B cell (primary cell): ENCODE measurements at regions not wholly inside any gene's neighbourhood (a gene's known extent, or its start where the extent isn't known, plus 50 kb on each side); places are given as distances from the start of the nearest gene placed in this dataset.

Experiments
- ATAC-seq: fragments of 200-7000 bp; cut with Tn5 transposase; one replicate; pipeline ENCODE4 v1.10.0; 2021; ENCODE audit warnings: low read depth, mild to moderate bottlenecking, moderate number of reproducible peaks, moderate library complexity
- CTCF ChIA-PET: fragments of 350-600 bp; sonication (Branson Sonifier 250); formaldehyde crosslinking; loops from one replicate; lab custom pipeline; 2021; ENCODE audit warnings: antibody characterized with exemption, inconsistent platforms; lab: Charles Lee
- POLR2A ChIA-PET: fragments of 350-600 bp; sonication (Branson Sonifier 250); formaldehyde crosslinking; loops from one replicate; lab custom pipeline; 2021; ENCODE audit warnings: antibody characterized with exemption; lab: Charles Lee
- DNase-seq: peaks from one replicate; pipeline ENCODE4 v3.0.0; 2013
- H2AFZ ChIP-seq: 2 replicates; pipeline ENCODE4 v1.6.1; 2012; ENCODE audit warnings: mild to moderate bottlenecking, low read depth, low read length; ENCODE audit not compliant: insufficient read depth, poor library complexity, severe bottlenecking
- H3K27ac ChIP-seq, 2 donors: 1 replicate in 1 of 2; 2 replicates in 1 of 2; pipeline ENCODE4 v1.5.1; 2012 to 2013; ENCODE audit warnings: low read length in 2 of 2, mild to moderate bottlenecking in 2 of 2, moderate library complexity in 1 of 2
- H3K27me3 ChIP-seq, 4 experiments: fragments of 200-600 bp in 1 of 4; sonication (generic) in 1 of 4; replicated peaks in 1 of 4; 1 replicate in 2 of 4; 2 replicates in 2 of 4; pipeline versions ENCODE4 v1.6.1 to v1.7.0; 2013 to 2016; ENCODE audit warnings: low read length in 3 of 4, mild to moderate bottlenecking in 2 of 4, mixed read lengths in 1 of 4, moderate library complexity in 1 of 4; ENCODE audit not compliant: insufficient read depth in 4 of 4, control insufficient read depth in 3 of 4; ENCODE audit errors: control extremely low read depth in 1 of 4
- H3K36me3 ChIP-seq, 2 experiments: replicated peaks in 1 of 2; 1 replicate in 1 of 2; 2 replicates in 1 of 2; pipeline versions ENCODE4 v1.6.1 to v1.7.1; 2013; ENCODE audit warnings: low read length in 1 of 2; ENCODE audit not compliant: insufficient read depth in 2 of 2, control insufficient read depth in 1 of 2; ENCODE audit errors: control extremely low read depth in 1 of 2, extremely low read depth in 1 of 2
- H3K4me1 ChIP-seq, 2 donors: fragments of 200-600 bp in 1 of 2; sonication (generic) in 1 of 2; 1 replicate in 1 of 2; 2 replicates in 1 of 2; pipeline versions ENCODE4 v1.5.1 to v1.6.1; 2013 to 2017; ENCODE audit warnings: low read length in 2 of 2; ENCODE audit not compliant: control insufficient read depth in 2 of 2, insufficient read depth in 2 of 2
- H3K4me2 ChIP-seq: replicated peaks from 2 replicates; pipeline ENCODE3; 2012; ENCODE audit warnings: mild to moderate bottlenecking, low read depth, low read length; ENCODE audit not compliant: poor library complexity, severe bottlenecking
- H3K4me3 ChIP-seq, 5 experiments: fragments of 200-600 bp in 1 of 5; sonication (generic) in 1 of 5; 1 replicate in 3 of 5; 2 replicates in 2 of 5; pipeline versions ENCODE4 v1.5.1 to v1.7.0; 2011 to 2016; ENCODE audit warnings: low read length in 4 of 5, mild to moderate bottlenecking in 4 of 5, low read depth in 2 of 5, control low read depth in 1 of 5, moderate library complexity in 1 of 5; ENCODE audit not compliant: insufficient read depth in 1 of 5; ENCODE audit errors: control extremely low read depth in 1 of 5, extremely low read depth in 1 of 5
- H3K79me2 ChIP-seq: fragments of 200-600 bp; sonication (generic); one replicate; pipeline ENCODE4 v1.6.0; 2016; ENCODE audit warnings: low read length; ENCODE audit not compliant: control insufficient read depth, insufficient read depth
- H3K9ac ChIP-seq: fragments of 200-600 bp; sonication (generic); 2 replicates; pipeline ENCODE4 v1.6.1; 2017; ENCODE audit warnings: mild to moderate bottlenecking, low read length, moderate library complexity
- H3K9me3 ChIP-seq, 3 donors: one replicate each; pipeline versions ENCODE4 v1.6.1 to v1.7.1; 2013; ENCODE audit warnings: low read length in 2 of 3; ENCODE audit not compliant: control insufficient read depth in 2 of 3, insufficient read depth in 1 of 3; ENCODE audit errors: control extremely low read depth in 1 of 3
- H4K20me1 ChIP-seq: 2 replicates; pipeline ENCODE4 v1.6.0; 2012; ENCODE audit warnings: mild to moderate bottlenecking, low read length; ENCODE audit not compliant: insufficient read depth, control insufficient read depth, poor library complexity, severe bottlenecking
- H3K27ac Mint-ChIP-seq: one replicate; pipeline ENCODE4 v1.8.0; 2021; ENCODE audit warnings: mixed read lengths
- H3K27me3 Mint-ChIP-seq: one replicate; pipeline ENCODE4 v1.8.0; 2021; ENCODE audit warnings: mixed read lengths
- H3K4me1 Mint-ChIP-seq: one replicate; pipeline ENCODE4 v1.8.0; 2021; ENCODE audit warnings: mixed read lengths
- H3K4me3 Mint-ChIP-seq: one replicate; pipeline ENCODE4 v1.8.0; 2021; ENCODE audit warnings: mixed read lengths
- H3K9me3 Mint-ChIP-seq: one replicate; pipeline ENCODE4 v1.8.0; 2022; ENCODE audit warnings: mixed read lengths; ENCODE audit not compliant: insufficient read depth
- EZH2 ChIP-seq: IDR thresholded peaks from 2 replicates; pipeline ENCODE4 v1.6.1; 2012; ENCODE audit warnings: borderline replicate concordance, low read depth, mild to moderate bottlenecking, moderate library complexity, low read length; ENCODE audit not compliant: insufficient read depth, poor library complexity, severe bottlenecking
- WGBS: methylation state at CpG from one replicate; pipeline ENCODE4 v1.1.5; 2013; ENCODE audit warnings: missing lambda C conversion rate; ENCODE audit not compliant: insufficient coverage; 5-methylcytosine and 5-hydroxymethylcytosine counted together
- intact Hi-C: fragments of 100-400 bp; cut with micrococcal nuclease; formaldehyde crosslinking; loops from one replicate; pipeline ENCODE4 v1.10.0; 2022
- TF ChIP-seq, protein P1 (sequence below): fragments of 200-600 bp; IDR thresholded peaks from one replicate; pipeline ENCODE4 v1.8.0; 2022; ENCODE audit warnings: antibody characterized with exemption, mild to moderate bottlenecking

DNA sequence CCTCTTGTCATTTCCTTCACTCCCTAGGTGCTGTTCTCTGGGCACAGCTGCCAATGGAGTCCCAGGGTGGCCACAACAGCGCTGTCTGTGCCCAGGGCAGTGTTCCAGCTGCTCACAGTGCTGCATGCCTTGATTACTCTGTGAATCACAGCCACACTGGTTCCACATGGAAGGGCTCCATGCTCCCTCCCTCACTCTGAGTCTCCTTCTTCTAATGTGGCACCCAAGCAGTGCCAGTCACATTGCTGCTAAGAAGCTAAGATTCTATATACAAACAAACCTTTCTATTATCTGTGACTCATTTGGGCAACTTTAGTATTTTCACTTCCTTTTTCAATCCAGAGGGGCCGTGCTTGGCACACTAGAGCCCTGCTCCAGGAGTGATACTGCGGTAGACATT, 248.7 kb downstream of the TDRD3 start:
- ChIA-PET POLR2A (no interaction called here), CTCF (no interaction called here)

GRCh38 chr13:60642552-60642951, 245.5 kb downstream of the TDRD3 start:
- Histone ChIP-seq H3K27ac (no peak overlapping the region), H3K27me3 (no peaks in the 10 kb centered on the region), H3K9me3 (no peaks in the 10 kb centered on the region), H3K4me3 (no peak overlapping the region), H3K4me1 (no peaks in the 10 kb centered on the region), H3K36me3 (no peaks in the 10 kb centered on the region), H3K4me2 (no peak overlapping the region), H2AFZ (no peak overlapping the region), H3K79me2 (no peaks in the 10 kb centered on the region), H3K9ac (no peak overlapping the region), H4K20me1 (no peaks in the 10 kb centered on the region)
- no peak for TF ChIP-seq EZH2
- TF ChIP-seq, protein P1, sequence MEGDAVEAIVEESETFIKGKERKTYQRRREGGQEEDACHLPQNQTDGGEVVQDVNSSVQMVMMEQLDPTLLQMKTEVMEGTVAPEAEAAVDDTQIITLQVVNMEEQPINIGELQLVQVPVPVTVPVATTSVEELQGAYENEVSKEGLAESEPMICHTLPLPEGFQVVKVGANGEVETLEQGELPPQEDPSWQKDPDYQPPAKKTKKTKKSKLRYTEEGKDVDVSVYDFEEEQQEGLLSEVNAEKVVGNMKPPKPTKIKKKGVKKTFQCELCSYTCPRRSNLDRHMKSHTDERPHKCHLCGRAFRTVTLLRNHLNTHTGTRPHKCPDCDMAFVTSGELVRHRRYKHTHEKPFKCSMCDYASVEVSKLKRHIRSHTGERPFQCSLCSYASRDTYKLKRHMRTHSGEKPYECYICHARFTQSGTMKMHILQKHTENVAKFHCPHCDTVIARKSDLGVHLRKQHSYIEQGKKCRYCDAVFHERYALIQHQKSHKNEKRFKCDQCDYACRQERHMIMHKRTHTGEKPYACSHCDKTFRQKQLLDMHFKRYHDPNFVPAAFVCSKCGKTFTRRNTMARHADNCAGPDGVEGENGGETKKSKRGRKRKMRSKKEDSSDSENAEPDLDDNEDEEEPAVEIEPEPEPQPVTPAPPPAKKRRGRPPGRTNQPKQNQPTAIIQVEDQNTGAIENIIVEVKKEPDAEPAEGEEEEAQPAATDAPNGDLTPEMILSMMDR: no peak
- H3K27ac Mint-ChIP-seq: no peak overlapping the region
- intact Hi-C loops: no loop called here
- no peak for ATAC-seq
- WGBS: 87% methylated on average over 3 of the region's 4 CpGs
- no peak for DNase-seq
- no peak overlapping the region for H3K4me3 Mint-ChIP-seq
- POLR2A ChIA-PET: no interaction called here
- H3K9me3 Mint-ChIP-seq: peaks cover 2% of the 10 kb centered on the region
- CTCF ChIA-PET: no interaction called here
- H3K4me1 Mint-ChIP-seq: no peaks in the 10 kb centered on the region
- H3K27me3 Mint-ChIP-seq: peaks cover 3% of the 10 kb centered on the region

More for the DNA sequence above, 248.7 kb downstream of the TDRD3 start:
- DNase-seq: no peak
- Mint-ChIP-seq H3K9me3 (peaks cover 2% of the 10 kb centered on the region), H3K27ac (no peak overlapping the region), H3K4me1 (no peaks in the 10 kb centered on the region), H3K4me3 (no peak overlapping the region), H3K27me3 (peaks cover 3% of the 10 kb centered on the region)
- no peaks in the 10 kb centered on the region for H4K20me1 ChIP-seq
- no peak overlapping the region for H3K4me3 ChIP-seq
- no peaks in the 10 kb centered on the region for H3K36me3 ChIP-seq
- H3K4me2 ChIP-seq: no peak overlapping the region
- intact Hi-C loops: no loop called here
- TF ChIP-seq EZH2: no peak
- TF ChIP-seq, protein P1: no peak
- ATAC-seq: no peak
- WGBS: 63% methylated on average over 2 of the region's 3 CpGs
- H3K27ac ChIP-seq: no peak overlapping the region
- no peaks in the 10 kb centered on the region for H3K9me3 ChIP-seq
- no peaks in the 10 kb centered on the region for H3K79me2 ChIP-seq
- no peak overlapping the region for H3K9ac ChIP-seq
- no peak overlapping the region for H2AFZ ChIP-seq
- H3K27me3 ChIP-seq: no peaks in the 10 kb centered on the region
- no peaks in the 10 kb centered on the region for H3K4me1 ChIP-seq
